ENCODE measurements at regions not wholly inside any gene's neighbourhood (a gene's known extent, or its start where the extent isn't known, plus 50 kb on each side); places are given as distances from the start of the nearest gene placed in this dataset.

GRCh38 chr12:58148405-58148804, 207.0 kb downstream of the ATP23 start:
- Histone ChIP-seq H3K36me3 (ENCODE audit: insufficient read depth, low read length) (no peaks in the 10 kb centered on the region), H3K27me3 (ENCODE audit: insufficient read depth, low read length, poor library complexity) (no peaks in the 10 kb centered on the region), H3K27ac (ENCODE audit: low read length) (no peak overlapping the region), H3K79me2 (ENCODE audit: insufficient read depth, low read length) (no peaks in the 10 kb centered on the region), H3K4me1 (ENCODE audit: insufficient read depth, low read length) (no peaks in the 10 kb centered on the region), H2AFZ (ENCODE audit: low read depth, low read length) (no peak overlapping the region), H3K4me2 (ENCODE audit: insufficient read depth, low read length) (no peak overlapping the region), H4K20me1 (ENCODE audit: insufficient read depth, low read length) (no peaks in the 10 kb centered on the region), H3K4me3 (ENCODE audit: low read depth in 1 of 2, low read length in 2 of 2) (no peak overlapping the region), H3K9me3 (ENCODE audit: insufficient read depth, low read length, severe bottlenecking) (no peaks in the 10 kb centered on the region), H3K9ac (ENCODE audit: low read depth, low read length) (no peak overlapping the region)
- DNase-seq (no peak), ATAC-seq (ENCODE audit: insufficient read depth, low read depth) (no peak)
- TF ChIP-seq CTCF (IDR thresholded peaks at IDR 0.05; ENCODE audit: borderline replicate concordance, extremely low read depth, low read length, poor library complexity, severe bottlenecking) (no peak), EZH2 (IDR thresholded peaks at IDR 0.05; ENCODE audit: borderline replicate concordance, low read depth, low read length, severe bottlenecking) (no peak)

GRCh38 chr12:58148976-58149375, 207.6 kb downstream of the ATP23 start:
- Histone ChIP-seq H3K27me3 (ENCODE audit: insufficient read depth, low read length, poor library complexity) (no peaks in the 10 kb centered on the region), H3K79me2 (ENCODE audit: insufficient read depth, low read length) (no peaks in the 10 kb centered on the region), H3K9me3 (ENCODE audit: insufficient read depth, low read length, severe bottlenecking) (no peaks in the 10 kb centered on the region), H3K4me1 (ENCODE audit: insufficient read depth, low read length) (no peaks in the 10 kb centered on the region), H3K4me2 (ENCODE audit: insufficient read depth, low read length) (no peak overlapping the region), H3K27ac (ENCODE audit: low read length) (no peak overlapping the region), H3K36me3 (ENCODE audit: insufficient read depth, low read length) (no peaks in the 10 kb centered on the region), H4K20me1 (ENCODE audit: insufficient read depth, low read length) (no peaks in the 10 kb centered on the region), H3K9ac (ENCODE audit: low read depth, low read length) (no peak overlapping the region), H2AFZ (ENCODE audit: low read depth, low read length) (no peak overlapping the region), H3K4me3 (ENCODE audit: low read depth in 1 of 2, low read length in 2 of 2) (no peak overlapping the region)
- ATAC-seq (ENCODE audit: insufficient read depth, low read depth) = no peak
- no peak for TF ChIP-seq EZH2 (IDR thresholded peaks at IDR 0.05; ENCODE audit: borderline replicate concordance, low read depth, low read length, severe bottlenecking)
- TF ChIP-seq CTCF (IDR thresholded peaks at IDR 0.05; ENCODE audit: borderline replicate concordance, extremely low read depth, low read length, poor library complexity, severe bottlenecking) = no peak
- no peak for DNase-seq

GRCh38 chr12:58154359-58154758, 213.0 kb downstream of the ATP23 start:
- ATAC-seq (ENCODE audit: insufficient read depth, low read depth) (no peak), DNase-seq (no peak)
- Histone ChIP-seq H3K27me3 (ENCODE audit: insufficient read depth, low read length, poor library complexity) (peaks cover 2% of the 10 kb centered on the region), H3K79me2 (ENCODE audit: insufficient read depth, low read length) (no peaks in the 10 kb centered on the region), H3K36me3 (ENCODE audit: insufficient read depth, low read length) (no peaks in the 10 kb centered on the region), H3K9me3 (ENCODE audit: insufficient read depth, low read length, severe bottlenecking) (no peaks in the 10 kb centered on the region), H2AFZ (ENCODE audit: low read depth, low read length) (no peak overlapping the region), H3K4me3 (ENCODE audit: low read depth in 1 of 2, low read length in 2 of 2) (no peak overlapping the region), H3K27ac (ENCODE audit: low read length) (no peak overlapping the region), H4K20me1 (ENCODE audit: insufficient read depth, low read length) (no peaks in the 10 kb centered on the region), H3K9ac (ENCODE audit: low read depth, low read length) (no peak overlapping the region), H3K4me2 (ENCODE audit: insufficient read depth, low read length) (no peak overlapping the region), H3K4me1 (ENCODE audit: insufficient read depth, low read length) (no peaks in the 10 kb centered on the region)
- no peak for TF ChIP-seq CTCF (IDR thresholded peaks at IDR 0.05; ENCODE audit: borderline replicate concordance, extremely low read depth, low read length, poor library complexity, severe bottlenecking)
- TF ChIP-seq EZH2 (IDR thresholded peaks at IDR 0.05; ENCODE audit: borderline replicate concordance, low read depth, low read length, severe bottlenecking) = no peak

- H3K36me3 ChIP-seq (ENCODE audit: insufficient read depth, low read length) = no peaks in the 10 kb centered on the region
- no peaks in the 10 kb centered on the region for H3K4me1 ChIP-seq (ENCODE audit: insufficient read depth, low read length)
- no peak overlapping the region for H3K4me3 ChIP-seq (ENCODE audit: low read depth in 1 of 2, low read length in 2 of 2)
- no peak overlapping the region for H3K4me2 ChIP-seq (ENCODE audit: insufficient read depth, low read length)
- no peak for TF ChIP-seq CTCF (IDR thresholded peaks at IDR 0.05; ENCODE audit: borderline replicate concordance, extremely low read depth, low read length, poor library complexity, severe bottlenecking)
- no peak for TF ChIP-seq EZH2 (IDR thresholded peaks at IDR 0.05; ENCODE audit: borderline replicate concordance, low read depth, low read length, severe bottlenecking)
- DNase-seq = no peak
- H3K9me3 ChIP-seq (ENCODE audit: insufficient read depth, low read length, severe bottlenecking) = no peaks in the 10 kb centered on the region
- H3K79me2 ChIP-seq (ENCODE audit: insufficient read depth, low read length) = no peaks in the 10 kb centered on the region
- H3K9ac ChIP-seq (ENCODE audit: low read depth, low read length) = no peak overlapping the region
- H3K27ac ChIP-seq (ENCODE audit: low read length) = no peak overlapping the region
- peaks cover 5% of the 10 kb centered on the region for H3K27me3 ChIP-seq (ENCODE audit: insufficient read depth, low read length, poor library complexity)
- H4K20me1 ChIP-seq (ENCODE audit: insufficient read depth, low read length) = no peaks in the 10 kb centered on the region
- ATAC-seq (ENCODE audit: insufficient read depth, low read depth) = no peak
- H2AFZ ChIP-seq (ENCODE audit: low read depth, low read length) = no peak overlapping the region
These were observed 215.3 kb downstream of the ATP23 start for GRCh38 chr12:58156697-58157096.
